HL-60/S4 treated with phorbol 12-myristate 13-acetate at 8.2 ng/mL for 4 days and 3 days (cell line): ENCODE measurements at regions not wholly inside any gene's neighbourhood (a gene's known extent, or its start where the extent isn't known, plus 50 kb on each side); places are given as distances from the start of the nearest gene placed in this dataset.

Source experiments
- in situ Hi-C: fragments of 300-500 bp; cut with MboI; formaldehyde crosslinking; loops from 2 replicates; pipeline ENCODE4 v1.15.0; 2022; ENCODE audit warnings: low sequenced_read_pairs

- in situ Hi-C loops = no loop called here
Measured at GRCh38 chr11:116605543-116606459, 167.0 kb downstream of the BUD13 start.

GRCh38 chr11:116603728-116604323 is 169.0 kb downstream of the BUD13 start:
- in situ Hi-C loops = no loop called here

- in situ Hi-C loops = no loop called here
Measured at GRCh38 chr11:116602637-116602942, 170.2 kb downstream of the BUD13 start.

GRCh38 chr11:116601814-116602636 is 170.8 kb downstream of the BUD13 start:
- in situ Hi-C loops = no loop called here

GRCh38 chr11:116600930-116601329 is 171.9 kb downstream of the BUD13 start:
- in situ Hi-C loops = no loop called here

- in situ Hi-C loops = no loop called here
Measured at GRCh38 chr11:116598556-116598955, 174.2 kb downstream of the BUD13 start.

GRCh38 chr11:116598036-116598435 is 174.8 kb downstream of the BUD13 start:
- in situ Hi-C loops = no loop called here

GRCh38 chr11:116596346-116597260 is 176.2 kb downstream of the BUD13 start:
- in situ Hi-C loops = no loop called here

GRCh38 chr11:116595305-116595880 is 177.4 kb downstream of the BUD13 start:
- in situ Hi-C loops = no loop called here

GRCh38 chr11:116590844-116591570 is 181.8 kb downstream of the BUD13 start:
- in situ Hi-C loops = no loop called here

GRCh38 chr11:116589402-116589801 is 183.4 kb downstream of the BUD13 start:
- in situ Hi-C loops = no loop called here

GRCh38 chr11:116586392-116586791 is 186.4 kb downstream of the BUD13 start:
- in situ Hi-C loops = no loop called here

- in situ Hi-C loops = no loop called here
Measured at GRCh38 chr11:116582571-116582970, 190.2 kb downstream of the BUD13 start.

- in situ Hi-C loops = no loop called here
Measured at GRCh38 chr11:116581349-116581748, 191.4 kb downstream of the BUD13 start.

GRCh38 chr11:116580799-116581198 is 192.0 kb downstream of the BUD13 start:
- in situ Hi-C loops = no loop called here

- in situ Hi-C loops = no loop called here
Measured at GRCh38 chr11:116579857-116580727, 192.7 kb downstream of the BUD13 start.

GRCh38 chr11:116579031-116579653 is 193.6 kb downstream of the BUD13 start:
- in situ Hi-C loops = no loop called here

- in situ Hi-C loops = no loop called here
Measured at GRCh38 chr11:116577956-116578355, 194.8 kb downstream of the BUD13 start.
